ENCODE measurements at regions not wholly inside any gene's neighbourhood (a gene's known extent, or its start where the extent isn't known, plus 50 kb on each side); places are given as distances from the start of the nearest gene placed in this dataset.

DNA sequence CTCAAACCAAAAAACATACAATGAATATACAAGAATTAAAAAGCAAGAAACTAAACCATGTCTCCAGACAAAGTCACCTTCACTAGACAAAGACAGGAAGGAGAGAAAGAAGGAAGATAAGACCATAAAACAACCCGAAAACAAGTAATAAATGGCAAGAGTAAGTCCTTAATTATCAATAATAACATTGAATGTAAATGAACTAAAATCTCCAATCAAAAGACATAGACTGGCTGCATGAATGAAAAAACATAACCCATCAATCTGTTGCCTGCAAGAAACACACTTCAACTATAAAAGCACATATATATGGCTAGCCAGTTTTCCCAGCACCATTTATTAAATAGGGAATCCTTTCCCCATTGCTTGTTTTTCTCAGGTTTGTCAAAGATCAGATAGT is 100.8 kb upstream of the SAMSN1 start:
- no peaks in the 10 kb centered on the region for H3K79me2 ChIP-seq
- H2AFZ ChIP-seq = no peak overlapping the region
- no peaks in the 10 kb centered on the region for H3K27me3 ChIP-seq
- TF ChIP-seq, protein P1, sequence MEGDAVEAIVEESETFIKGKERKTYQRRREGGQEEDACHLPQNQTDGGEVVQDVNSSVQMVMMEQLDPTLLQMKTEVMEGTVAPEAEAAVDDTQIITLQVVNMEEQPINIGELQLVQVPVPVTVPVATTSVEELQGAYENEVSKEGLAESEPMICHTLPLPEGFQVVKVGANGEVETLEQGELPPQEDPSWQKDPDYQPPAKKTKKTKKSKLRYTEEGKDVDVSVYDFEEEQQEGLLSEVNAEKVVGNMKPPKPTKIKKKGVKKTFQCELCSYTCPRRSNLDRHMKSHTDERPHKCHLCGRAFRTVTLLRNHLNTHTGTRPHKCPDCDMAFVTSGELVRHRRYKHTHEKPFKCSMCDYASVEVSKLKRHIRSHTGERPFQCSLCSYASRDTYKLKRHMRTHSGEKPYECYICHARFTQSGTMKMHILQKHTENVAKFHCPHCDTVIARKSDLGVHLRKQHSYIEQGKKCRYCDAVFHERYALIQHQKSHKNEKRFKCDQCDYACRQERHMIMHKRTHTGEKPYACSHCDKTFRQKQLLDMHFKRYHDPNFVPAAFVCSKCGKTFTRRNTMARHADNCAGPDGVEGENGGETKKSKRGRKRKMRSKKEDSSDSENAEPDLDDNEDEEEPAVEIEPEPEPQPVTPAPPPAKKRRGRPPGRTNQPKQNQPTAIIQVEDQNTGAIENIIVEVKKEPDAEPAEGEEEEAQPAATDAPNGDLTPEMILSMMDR (IDR thresholded peaks at IDR 0.05; ENCODE audit: poor library complexity) = no peak
- TF ChIP-seq EZH2 (IDR thresholded peaks at IDR 0.05; ENCODE audit: borderline replicate concordance) = no peak
- TF ChIP-seq EZH2phosphoT487 (IDR thresholded peaks at IDR 0.05; ENCODE audit: low read depth, severe bottlenecking, unreplicated experiment) = no peak
- no peak overlapping the region for H3K27ac ChIP-seq
- H3K36me3 ChIP-seq (replicated peaks; ENCODE audit: insufficient read depth, low read depth) = no peaks in the 10 kb centered on the region
- no peaks in the 10 kb centered on the region for H3K9me2 ChIP-seq (replicated peaks; ENCODE audit: insufficient read depth)
- no peaks in the 10 kb centered on the region for H4K20me1 ChIP-seq (ENCODE audit: insufficient read depth, poor library complexity, severe bottlenecking)
- WGBS (ENCODE audit: low lambda C conversion rate, missing lambda C conversion rate) = 74% methylated on average over 1 of the region's 1 CpG
- no peak for DNase-seq (ENCODE audit: low spot score)
- H3K4me1 ChIP-seq (ENCODE audit: insufficient read depth) = no peaks in the 10 kb centered on the region
- H3K4me2 ChIP-seq = no peak overlapping the region
- H3K4me3 ChIP-seq = no peak overlapping the region
- no peaks in the 10 kb centered on the region for H3K9me3 ChIP-seq (ENCODE audit: low read depth)

DNA sequence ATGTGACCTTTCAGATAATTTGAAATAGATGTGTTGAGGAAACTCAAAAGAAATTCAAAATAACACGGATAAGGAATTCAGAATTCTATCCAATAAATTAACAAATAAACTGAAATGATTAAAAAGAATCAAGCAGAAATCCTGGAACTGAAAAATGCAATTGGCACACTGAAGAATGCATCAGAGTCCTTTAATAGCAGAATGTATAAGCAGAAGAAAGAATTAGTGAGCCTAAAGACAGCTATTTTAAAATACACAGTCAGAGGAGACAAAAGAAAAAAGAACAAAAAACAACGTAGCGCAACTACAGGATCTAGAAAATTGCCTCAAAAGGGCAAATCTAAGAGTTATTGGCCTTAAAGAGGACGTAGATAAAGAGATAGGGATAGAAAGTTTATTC is 99.6 kb upstream of the SAMSN1 start:
- no peaks in the 10 kb centered on the region for H3K9me3 ChIP-seq (ENCODE audit: low read depth)
- H3K4me3 ChIP-seq = no peak overlapping the region
- 85% methylated on average over 4 of the region's 4 CpGs for WGBS (ENCODE audit: low lambda C conversion rate, missing lambda C conversion rate)
- H3K79me2 ChIP-seq = no peaks in the 10 kb centered on the region
- no peak overlapping the region for H3K4me2 ChIP-seq
- no peaks in the 10 kb centered on the region for H4K20me1 ChIP-seq (ENCODE audit: insufficient read depth, poor library complexity, severe bottlenecking)
- H3K9me2 ChIP-seq (replicated peaks; ENCODE audit: insufficient read depth) = no peaks in the 10 kb centered on the region
- no peak for DNase-seq (ENCODE audit: low spot score)
- H2AFZ ChIP-seq = no peak overlapping the region
- H3K36me3 ChIP-seq (replicated peaks; ENCODE audit: insufficient read depth, low read depth) = no peaks in the 10 kb centered on the region
- no peaks in the 10 kb centered on the region for H3K4me1 ChIP-seq (ENCODE audit: insufficient read depth)
- H3K27ac ChIP-seq = no peak overlapping the region
- TF ChIP-seq, protein P1 (IDR thresholded peaks at IDR 0.05; ENCODE audit: poor library complexity) = no peak
- no peak for TF ChIP-seq EZH2 (IDR thresholded peaks at IDR 0.05; ENCODE audit: borderline replicate concordance)
- TF ChIP-seq EZH2phosphoT487 (IDR thresholded peaks at IDR 0.05; ENCODE audit: low read depth, severe bottlenecking, unreplicated experiment) = no peak
- H3K27me3 ChIP-seq = no peaks in the 10 kb centered on the region

DNA sequence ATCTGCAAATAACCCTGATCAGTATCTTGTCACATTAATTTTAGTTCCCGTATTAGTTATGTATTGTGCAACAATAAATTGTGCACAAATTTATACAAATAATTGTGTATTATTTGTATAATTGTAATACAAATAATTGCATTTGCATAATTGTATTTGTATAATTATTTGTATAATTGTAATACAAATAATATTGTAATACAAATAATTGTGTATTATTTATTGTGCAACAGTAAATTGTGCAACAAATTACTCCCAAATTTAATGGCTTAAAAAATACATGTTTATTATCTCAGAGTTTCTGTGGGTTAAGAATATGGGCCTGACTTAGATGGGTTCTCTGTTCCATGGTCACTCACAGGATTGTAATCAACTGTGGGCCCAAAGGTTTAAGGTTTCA is 86.2 kb upstream of the SAMSN1 start:
- Histone ChIP-seq H3K4me3 (no peak overlapping the region), H4K20me1 (ENCODE audit: insufficient read depth, poor library complexity, severe bottlenecking) (no peaks in the 10 kb centered on the region), H2AFZ (no peak overlapping the region), H3K36me3 (replicated peaks; ENCODE audit: insufficient read depth, low read depth) (no peaks in the 10 kb centered on the region), H3K4me2 (no peak overlapping the region), H3K79me2 (no peaks in the 10 kb centered on the region), H3K9me3 (ENCODE audit: low read depth) (no peaks in the 10 kb centered on the region), H3K27ac (no peak overlapping the region), H3K4me1 (ENCODE audit: insufficient read depth) (no peaks in the 10 kb centered on the region), H3K27me3 (no peaks in the 10 kb centered on the region), H3K9me2 (replicated peaks; ENCODE audit: insufficient read depth) (no peaks in the 10 kb centered on the region)
- TF ChIP-seq EZH2phosphoT487 (IDR thresholded peaks at IDR 0.05; ENCODE audit: low read depth, severe bottlenecking, unreplicated experiment) (no peak), EZH2 (IDR thresholded peaks at IDR 0.05; ENCODE audit: borderline replicate concordance) (no peak)
- TF ChIP-seq, protein P1 (IDR thresholded peaks at IDR 0.05; ENCODE audit: poor library complexity) = no peak
- no peak for DNase-seq (ENCODE audit: low spot score)
- WGBS (ENCODE audit: low lambda C conversion rate, missing lambda C conversion rate) = 100% methylated on average over 1 of the region's 1 CpG

DNA sequence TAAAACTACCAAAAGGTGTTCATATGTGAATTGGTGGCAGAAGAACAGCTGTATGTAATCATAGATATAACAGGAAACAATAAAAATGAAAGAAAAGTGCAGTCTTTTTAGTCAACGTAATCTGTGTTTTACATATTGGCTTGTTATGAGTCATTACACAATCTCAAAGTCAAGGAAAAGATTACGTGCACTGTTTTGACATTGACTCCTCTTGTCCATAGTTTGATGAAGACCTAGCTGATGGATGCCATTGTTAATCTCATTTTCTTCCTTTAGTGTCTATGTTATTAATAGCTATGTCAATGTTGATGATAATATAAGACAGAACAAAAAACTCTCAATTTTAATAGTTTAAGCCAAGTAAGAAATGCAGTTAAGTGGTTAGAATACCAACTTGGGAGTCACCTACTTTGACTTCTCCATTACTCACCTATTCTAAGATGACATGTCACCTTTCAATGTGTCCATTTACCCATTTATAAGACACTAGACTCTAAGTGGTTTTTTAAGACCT is 84.5 kb upstream of the SAMSN1 start:
- no peaks in the 10 kb centered on the region for H3K79me2 ChIP-seq
- WGBS (ENCODE audit: low lambda C conversion rate, missing lambda C conversion rate) = 39% methylated on average over 2 of the region's 2 CpGs
- H3K4me2 ChIP-seq = no peak overlapping the region
- H4K20me1 ChIP-seq (ENCODE audit: insufficient read depth, poor library complexity, severe bottlenecking) = no peaks in the 10 kb centered on the region
- TF ChIP-seq, protein P1 (IDR thresholded peaks at IDR 0.05; ENCODE audit: poor library complexity) = no peak
- TF ChIP-seq EZH2phosphoT487 (IDR thresholded peaks at IDR 0.05; ENCODE audit: low read depth, severe bottlenecking, unreplicated experiment) (no peak), EZH2 (IDR thresholded peaks at IDR 0.05; ENCODE audit: borderline replicate concordance) (no peak)
- no peaks in the 10 kb centered on the region for H3K9me3 ChIP-seq (ENCODE audit: low read depth)
- no peak overlapping the region for H3K4me3 ChIP-seq
- H2AFZ ChIP-seq = no peak overlapping the region
- H3K9me2 ChIP-seq (replicated peaks; ENCODE audit: insufficient read depth) = no peaks in the 10 kb centered on the region
- H3K4me1 ChIP-seq (ENCODE audit: insufficient read depth) = no peaks in the 10 kb centered on the region
- DNase-seq (ENCODE audit: low spot score) = no peak
- H3K27me3 ChIP-seq = no peaks in the 10 kb centered on the region
- no peaks in the 10 kb centered on the region for H3K36me3 ChIP-seq (replicated peaks; ENCODE audit: insufficient read depth, low read depth)
- no peak overlapping the region for H3K27ac ChIP-seq

Measured in hepatocyte (in vitro differentiated cells).